Gastrocnemius medialis (tissue), 4 donors: ENCODE measurements at regions not wholly inside any gene's neighbourhood (a gene's known extent, or its start where the extent isn't known, plus 50 kb on each side); places are given as distances from the start of the nearest gene placed in this dataset.

ENCODE experiments used
- ATAC-seq, 2 donors: fragments of 150-250 bp; one replicate each; pipeline ENCODE4 v1.9.1; 2016
- DNase-seq, 2 donors: peaks; one replicate each; pipeline ENCODE4 v3.0.0-alpha.2; 2019
- H3K27ac ChIP-seq, 4 donors: fragments of 200-600 bp; sonication (generic); 1 replicate in 1 of 4; 2 replicates in 3 of 4; pipeline ENCODE4 v1.5.1; 2016 to 2018; ENCODE audit warnings: mild to moderate bottlenecking in 2 of 4, moderate library complexity in 1 of 4
- H3K27me3 ChIP-seq, 3 donors: fragments of 200-600 bp; sonication (generic) in 2 of 3; 1 replicate in 1 of 3; 2 replicates in 2 of 3; pipeline versions ENCODE4 v1.5.1 to v1.6.0; 2016 to 2019; ENCODE audit warnings: mild to moderate bottlenecking in 1 of 3, moderate library complexity in 1 of 3
- H3K36me3 ChIP-seq, 2 donors: fragments of 200-600 bp; sonication (generic) in 1 of 2; one replicate each; pipeline ENCODE4 v1.5.1; 2017 to 2018
- H3K4me1 ChIP-seq, 2 donors: fragments of 200-600 bp; sonication (generic) in 1 of 2; one replicate each; pipeline ENCODE4 v1.5.1; 2016 to 2017; ENCODE audit warnings: mild to moderate bottlenecking in 2 of 2
- H3K4me3 ChIP-seq, 4 donors: fragments of 200-600 bp; sonication (generic) in 3 of 4; 1 replicate in 1 of 4; 2 replicates in 3 of 4; pipeline ENCODE4 v1.5.1; 2016 to 2019; ENCODE audit warnings: mild to moderate bottlenecking in 2 of 4
- H3K9me3 ChIP-seq, 3 donors: fragments of 200-600 bp; sonication (generic) in 2 of 3; 1 replicate in 1 of 3; 2 replicates in 2 of 3; pipeline ENCODE4 v1.5.1; 2016 to 2019
- CTCF ChIP-seq, 5 experiments: fragments of 450-650 bp in 3 of 5; fragments of 200-600 bp in 2 of 5; sonication (generic) in 2 of 5; IDR thresholded peaks in 4 of 5; conservative IDR thresholded peaks in 1 of 5; 1 replicate in 4 of 5; 2 replicates in 1 of 5; pipeline ENCODE4 v1.5.1; 2016 to 2019; ENCODE audit warnings: antibody characterized with exemption in 5 of 5, mild to moderate bottlenecking in 3 of 5, moderate library complexity in 3 of 5
- POLR2A ChIP-seq, 2 donors: fragments of 450-650 bp; IDR thresholded peaks; one replicate each; pipeline ENCODE4 v1.6.1; 2017; ENCODE audit warnings: antibody characterized with exemption in 2 of 2, mild to moderate bottlenecking in 2 of 2, moderate library complexity in 2 of 2
- in situ Hi-C, 4 donors: fragments of 200-750 bp; cut with MboI; loops; one replicate each; pipeline versions ENCODE4 v1.15.0 to v1.8.0; 2017; ENCODE audit warnings: low sequenced_read_pairs in 4 of 4
- intact Hi-C: fragments of 100-400 bp; cut with DNase I; formaldehyde crosslinking; loops from one replicate; pipeline ENCODE4 v1.15.1; 2023; ENCODE audit warnings: low total_unique reads

GRCh38 chr10:88161070-88161469 is 297.6 kb downstream of the PTEN start:
- DNase-seq, result no peak
- H3K9me3 ChIP-seq, result no peaks in the 10 kb centered on the region
- H3K27me3 ChIP-seq, result no peaks in the 10 kb centered on the region
- intact Hi-C loops (no loop called here), in situ Hi-C loops (no loop called here)
- peaks cover 3 to 8% of the 10 kb centered on the region in 2 donors for H3K4me1 ChIP-seq
- ATAC-seq, result no peak
- TF ChIP-seq POLR2A (IDR thresholded peaks at IDR 0.05), result no peak
- no peak for TF ChIP-seq CTCF (IDR thresholded peaks at IDR 0.05 in 4 of 5, conservative IDR thresholded peaks at IDR 0.05 in 1 of 5)
- H3K27ac ChIP-seq, result no peak overlapping the region
- no peaks in the 10 kb centered on the region for H3K36me3 ChIP-seq
- no peak overlapping the region for H3K4me3 ChIP-seq

GRCh38 chr10:88161756-88162155 is 298.3 kb downstream of the PTEN start:
- no peaks in the 10 kb centered on the region for H3K36me3 ChIP-seq
- no peak overlapping the region for H3K4me3 ChIP-seq
- peaks cover 3 to 8% of the 10 kb centered on the region in 2 donors for H3K4me1 ChIP-seq
- H3K27me3 ChIP-seq, result no peaks in the 10 kb centered on the region
- H3K9me3 ChIP-seq, result no peaks in the 10 kb centered on the region
- DNase-seq, result no peak
- no peak overlapping the region for H3K27ac ChIP-seq
- TF ChIP-seq POLR2A (IDR thresholded peaks at IDR 0.05), result no peak
- ATAC-seq, result no peak
- intact Hi-C loops, result no loop called here
- in situ Hi-C loops, result no loop called here

- H3K36me3 ChIP-seq, result no peaks in the 10 kb centered on the region
- no peak overlapping the region for H3K4me3 ChIP-seq
- no peaks in the 10 kb centered on the region for H3K27me3 ChIP-seq
- TF ChIP-seq POLR2A (IDR thresholded peaks at IDR 0.05), result no peak
- no peak for TF ChIP-seq CTCF (IDR thresholded peaks at IDR 0.05 in 4 of 5, conservative IDR thresholded peaks at IDR 0.05 in 1 of 5)
- H3K27ac ChIP-seq, result no peak overlapping the region
- no peaks in the 10 kb centered on the region for H3K9me3 ChIP-seq
- intact Hi-C loops (no loop called here), in situ Hi-C loops (no loop called here)
- no peak for ATAC-seq
- H3K4me1 ChIP-seq, result peaks cover 0 to 5% of the 10 kb centered on the region in 2 donors
- no peak for DNase-seq
Observed at GRCh38 chr10:88162852-88163251, 299.4 kb downstream of the PTEN start.

GRCh38 chr10:88163572-88163971 is 300.1 kb downstream of the PTEN start:
- TF ChIP-seq POLR2A (IDR thresholded peaks at IDR 0.05), result no peak
- no peak for TF ChIP-seq CTCF (IDR thresholded peaks at IDR 0.05 in 4 of 5, conservative IDR thresholded peaks at IDR 0.05 in 1 of 5)
- in situ Hi-C loops (no loop called here), intact Hi-C loops (no loop called here)
- H3K27me3 ChIP-seq, result no peaks in the 10 kb centered on the region
- DNase-seq, result no peak
- no peak for ATAC-seq
- H3K36me3 ChIP-seq, result no peaks in the 10 kb centered on the region
- H3K4me3 ChIP-seq, result no peak overlapping the region
- no peaks in the 10 kb centered on the region for H3K9me3 ChIP-seq
- no peaks in the 10 kb centered on the region for H3K4me1 ChIP-seq
- H3K27ac ChIP-seq, result no peak overlapping the region

- intact Hi-C loops, result no loop called here
- no peak overlapping the region for H3K27ac ChIP-seq
- DNase-seq (no peak), ATAC-seq (no peak)
- in situ Hi-C loops, result no loop called here
- TF ChIP-seq POLR2A (IDR thresholded peaks at IDR 0.05) (no peak), CTCF (IDR thresholded peaks at IDR 0.05 in 4 of 5, conservative IDR thresholded peaks at IDR 0.05 in 1 of 5) (no peak)
- no peaks in the 10 kb centered on the region for H3K9me3 ChIP-seq
- no peaks in the 10 kb centered on the region for H3K36me3 ChIP-seq
- H3K4me3 ChIP-seq, result no peak overlapping the region
- no peaks in the 10 kb centered on the region for H3K4me1 ChIP-seq
- no peaks in the 10 kb centered on the region for H3K27me3 ChIP-seq
Observed at GRCh38 chr10:88164471-88164870, 301.0 kb downstream of the PTEN start.
